Upper lobe of right lung (tissue), 1 donor: ENCODE measurements at regions not wholly inside any gene's neighbourhood (a gene's known extent, or its start where the extent isn't known, plus 50 kb on each side); places are given as distances from the start of the nearest gene placed in this dataset.

ENCODE experiments used
- ATAC-seq: fragments of 200-7000 bp; cut with Tn5 transposase; one replicate; pipeline ENCODE4 v1.9.1; 2020; ENCODE audit warnings: mild to moderate bottlenecking, moderate library complexity
- DNase-seq: peaks from one replicate; pipeline ENCODE4 v3.0.0-alpha.2; 2020
- H3K27ac ChIP-seq: fragments of 200-600 bp; one replicate; pipeline ENCODE4 v1.8.0; 2022
- H3K27me3 ChIP-seq: fragments of 200-600 bp; one replicate; pipeline ENCODE4 v1.8.0; 2022; ENCODE audit warnings: mild to moderate bottlenecking
- H3K36me3 ChIP-seq: fragments of 200-600 bp; one replicate; pipeline ENCODE4 v1.8.0; 2022
- H3K4me1 ChIP-seq: fragments of 200-600 bp; one replicate; pipeline ENCODE4 v1.8.0; 2022
- H3K4me3 ChIP-seq: fragments of 200-600 bp; one replicate; pipeline ENCODE4 v1.8.0; 2022; ENCODE audit warnings: mild to moderate bottlenecking
- H3K9me3 ChIP-seq: fragments of 200-600 bp; one replicate; pipeline ENCODE4 v1.8.0; 2022
- CTCF ChIP-seq: fragments of 200-600 bp; IDR thresholded peaks from one replicate; pipeline ENCODE4 v1.8.0; 2022; ENCODE audit warnings: antibody characterized with exemption
- intact Hi-C: fragments of 100-400 bp; cut with DNase I; formaldehyde crosslinking; loops from one replicate; pipeline ENCODE4 v1.11.0; 2022
- donor health status: DM: no; HTN: yes; CAD: no; lungs with severe emphysema.

GRCh38 chr17:70525961-70526360 lies 356.6 kb downstream of the KCNJ2 start:
- ATAC-seq = no peak
- Histone ChIP-seq H3K36me3 (no peaks in the 10 kb centered on the region), H3K27me3 (no peaks in the 10 kb centered on the region), H3K9me3 (no peaks in the 10 kb centered on the region), H3K27ac (no peak overlapping the region), H3K4me3 (no peak overlapping the region), H3K4me1 (peaks cover 10% of the 10 kb centered on the region)
- intact Hi-C loops = no loop called here
- DNase-seq = no peak
- TF ChIP-seq CTCF = no peak

- no peaks in the 10 kb centered on the region for H3K36me3 ChIP-seq
- no peaks in the 10 kb centered on the region for H3K27me3 ChIP-seq
- ATAC-seq (peak; percentile 95), DNase-seq (no peak)
- intact Hi-C loops = no loop called here
- H3K4me1 ChIP-seq = no peaks in the 10 kb centered on the region
- no peak overlapping the region for H3K4me3 ChIP-seq
- peak overlapping the region; percentile 26 for H3K27ac ChIP-seq
- no peak for TF ChIP-seq CTCF
- no peaks in the 10 kb centered on the region for H3K9me3 ChIP-seq
Measured at GRCh38 chr17:70527364-70527888, 358.1 kb downstream of the KCNJ2 start.

- no peak for DNase-seq
- Histone ChIP-seq H3K36me3 (no peaks in the 10 kb centered on the region), H3K9me3 (no peaks in the 10 kb centered on the region), H3K27me3 (no peaks in the 10 kb centered on the region), H3K27ac (no peak overlapping the region), H3K4me1 (no peaks in the 10 kb centered on the region), H3K4me3 (no peak overlapping the region)
- ATAC-seq = no peak
- TF ChIP-seq CTCF = no peak
- intact Hi-C loops = no loop called here
Measured at GRCh38 chr17:70533427-70533826, 364.1 kb downstream of the KCNJ2 start.

- H3K9me3 ChIP-seq = no peaks in the 10 kb centered on the region
- intact Hi-C loops = no loop called here
- no peaks in the 10 kb centered on the region for H3K27me3 ChIP-seq
- H3K4me1 ChIP-seq = no peaks in the 10 kb centered on the region
- H3K27ac ChIP-seq = no peak overlapping the region
- H3K4me3 ChIP-seq = no peak overlapping the region
- no peaks in the 10 kb centered on the region for H3K36me3 ChIP-seq
- ATAC-seq = no peak
- no peak for TF ChIP-seq CTCF
- no peak for DNase-seq
Measured at GRCh38 chr17:70535986-70536385, 366.7 kb downstream of the KCNJ2 start.

GRCh38 chr17:70539132-70539924 lies 370.0 kb downstream of the KCNJ2 start:
- TF ChIP-seq CTCF = no peak

More at GRCh38 chr17:70539132-70539924, 370.0 kb downstream of the KCNJ2 start:
- no peaks in the 10 kb centered on the region for H3K4me1 ChIP-seq
- no peak for ATAC-seq
- no peaks in the 10 kb centered on the region for H3K9me3 ChIP-seq
- no peak overlapping the region for H3K27ac ChIP-seq
- intact Hi-C loops = no loop called here
- H3K4me3 ChIP-seq = no peak overlapping the region
- H3K36me3 ChIP-seq = no peaks in the 10 kb centered on the region
- no peaks in the 10 kb centered on the region for H3K27me3 ChIP-seq
- DNase-seq = no peak
